B cell (primary cell): ENCODE measurements at regions not wholly inside any gene's neighbourhood (a gene's known extent, or its start where the extent isn't known, plus 50 kb on each side); places are given as distances from the start of the nearest gene placed in this dataset.

ENCODE experiments used
- ATAC-seq: fragments of 200-7000 bp; cut with Tn5 transposase; one replicate; pipeline ENCODE4 v1.10.0; 2021; ENCODE audit warnings: low read depth, mild to moderate bottlenecking, moderate number of reproducible peaks, moderate library complexity
- CTCF ChIA-PET: fragments of 350-600 bp; sonication (Branson Sonifier 250); formaldehyde crosslinking; loops from one replicate; lab custom pipeline; 2021; ENCODE audit warnings: antibody characterized with exemption, inconsistent platforms; lab: Charles Lee
- POLR2A ChIA-PET: fragments of 350-600 bp; sonication (Branson Sonifier 250); formaldehyde crosslinking; loops from one replicate; lab custom pipeline; 2021; ENCODE audit warnings: antibody characterized with exemption; lab: Charles Lee
- DNase-seq: peaks from one replicate; pipeline ENCODE4 v3.0.0; 2013
- H2AFZ ChIP-seq: 2 replicates; pipeline ENCODE4 v1.6.1; 2012; ENCODE audit warnings: mild to moderate bottlenecking, low read depth, low read length; ENCODE audit not compliant: insufficient read depth, poor library complexity, severe bottlenecking
- H3K27ac ChIP-seq, 2 donors: 1 replicate in 1 of 2; 2 replicates in 1 of 2; pipeline ENCODE4 v1.5.1; 2012 to 2013; ENCODE audit warnings: low read length in 2 of 2, mild to moderate bottlenecking in 2 of 2, moderate library complexity in 1 of 2
- H3K27me3 ChIP-seq, 4 experiments: fragments of 200-600 bp in 1 of 4; sonication (generic) in 1 of 4; replicated peaks in 1 of 4; 1 replicate in 2 of 4; 2 replicates in 2 of 4; pipeline versions ENCODE4 v1.6.1 to v1.7.0; 2013 to 2016; ENCODE audit warnings: low read length in 3 of 4, mild to moderate bottlenecking in 2 of 4, mixed read lengths in 1 of 4, moderate library complexity in 1 of 4; ENCODE audit not compliant: insufficient read depth in 4 of 4, control insufficient read depth in 3 of 4; ENCODE audit errors: control extremely low read depth in 1 of 4
- H3K36me3 ChIP-seq, 2 experiments: replicated peaks in 1 of 2; 1 replicate in 1 of 2; 2 replicates in 1 of 2; pipeline versions ENCODE4 v1.6.1 to v1.7.1; 2013; ENCODE audit warnings: low read length in 1 of 2; ENCODE audit not compliant: insufficient read depth in 2 of 2, control insufficient read depth in 1 of 2; ENCODE audit errors: control extremely low read depth in 1 of 2, extremely low read depth in 1 of 2
- H3K4me1 ChIP-seq, 2 donors: fragments of 200-600 bp in 1 of 2; sonication (generic) in 1 of 2; 1 replicate in 1 of 2; 2 replicates in 1 of 2; pipeline versions ENCODE4 v1.5.1 to v1.6.1; 2013 to 2017; ENCODE audit warnings: low read length in 2 of 2; ENCODE audit not compliant: control insufficient read depth in 2 of 2, insufficient read depth in 2 of 2
- H3K4me2 ChIP-seq: replicated peaks from 2 replicates; pipeline ENCODE3; 2012; ENCODE audit warnings: mild to moderate bottlenecking, low read depth, low read length; ENCODE audit not compliant: poor library complexity, severe bottlenecking
- H3K4me3 ChIP-seq, 5 experiments: fragments of 200-600 bp in 1 of 5; sonication (generic) in 1 of 5; 1 replicate in 3 of 5; 2 replicates in 2 of 5; pipeline versions ENCODE4 v1.5.1 to v1.7.0; 2011 to 2016; ENCODE audit warnings: low read length in 4 of 5, mild to moderate bottlenecking in 4 of 5, low read depth in 2 of 5, control low read depth in 1 of 5, moderate library complexity in 1 of 5; ENCODE audit not compliant: insufficient read depth in 1 of 5; ENCODE audit errors: control extremely low read depth in 1 of 5, extremely low read depth in 1 of 5
- H3K79me2 ChIP-seq: fragments of 200-600 bp; sonication (generic); one replicate; pipeline ENCODE4 v1.6.0; 2016; ENCODE audit warnings: low read length; ENCODE audit not compliant: control insufficient read depth, insufficient read depth
- H3K9ac ChIP-seq: fragments of 200-600 bp; sonication (generic); 2 replicates; pipeline ENCODE4 v1.6.1; 2017; ENCODE audit warnings: mild to moderate bottlenecking, low read length, moderate library complexity
- H3K9me3 ChIP-seq, 3 donors: one replicate each; pipeline versions ENCODE4 v1.6.1 to v1.7.1; 2013; ENCODE audit warnings: low read length in 2 of 3; ENCODE audit not compliant: control insufficient read depth in 2 of 3, insufficient read depth in 1 of 3; ENCODE audit errors: control extremely low read depth in 1 of 3
- H4K20me1 ChIP-seq: 2 replicates; pipeline ENCODE4 v1.6.0; 2012; ENCODE audit warnings: mild to moderate bottlenecking, low read length; ENCODE audit not compliant: insufficient read depth, control insufficient read depth, poor library complexity, severe bottlenecking
- H3K27ac Mint-ChIP-seq: one replicate; pipeline ENCODE4 v1.8.0; 2021; ENCODE audit warnings: mixed read lengths
- H3K27me3 Mint-ChIP-seq: one replicate; pipeline ENCODE4 v1.8.0; 2021; ENCODE audit warnings: mixed read lengths
- H3K4me1 Mint-ChIP-seq: one replicate; pipeline ENCODE4 v1.8.0; 2021; ENCODE audit warnings: mixed read lengths
- H3K4me3 Mint-ChIP-seq: one replicate; pipeline ENCODE4 v1.8.0; 2021; ENCODE audit warnings: mixed read lengths
- H3K9me3 Mint-ChIP-seq: one replicate; pipeline ENCODE4 v1.8.0; 2022; ENCODE audit warnings: mixed read lengths; ENCODE audit not compliant: insufficient read depth
- CTCF ChIP-seq: fragments of 200-600 bp; IDR thresholded peaks from one replicate; pipeline ENCODE4 v1.8.0; 2022; ENCODE audit warnings: antibody characterized with exemption, mild to moderate bottlenecking
- EZH2 ChIP-seq: IDR thresholded peaks from 2 replicates; pipeline ENCODE4 v1.6.1; 2012; ENCODE audit warnings: borderline replicate concordance, low read depth, mild to moderate bottlenecking, moderate library complexity, low read length; ENCODE audit not compliant: insufficient read depth, poor library complexity, severe bottlenecking
- WGBS: methylation state at CpG from one replicate; pipeline ENCODE4 v1.1.5; 2013; ENCODE audit warnings: missing lambda C conversion rate; ENCODE audit not compliant: insufficient coverage; 5-methylcytosine and 5-hydroxymethylcytosine counted together
- intact Hi-C: fragments of 100-400 bp; cut with micrococcal nuclease; formaldehyde crosslinking; loops from one replicate; pipeline ENCODE4 v1.10.0; 2022

DNA sequence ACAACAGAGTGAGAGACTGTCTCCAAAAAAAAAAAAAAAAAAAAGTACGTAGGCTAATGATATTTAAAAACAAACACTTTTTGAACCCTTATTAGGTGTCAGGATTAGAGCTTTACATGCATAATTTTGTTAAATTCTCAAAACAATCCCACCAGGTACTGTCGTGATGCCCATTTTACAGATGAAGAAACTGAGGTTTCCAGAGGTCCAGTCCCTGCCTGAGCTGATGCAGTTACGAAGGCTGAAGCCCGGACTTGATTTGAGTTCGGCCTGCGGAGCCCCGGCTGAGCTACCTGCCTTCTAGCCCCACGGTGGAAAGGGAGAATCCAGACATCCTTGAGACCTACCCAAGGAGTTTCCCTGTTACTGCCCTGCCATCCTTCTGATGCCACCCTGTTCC lies 137.5 kb upstream of the EEF2KMT start:
- POLR2A ChIA-PET, result no interaction called here
- Mint-ChIP-seq H3K4me3 (no peak overlapping the region), H3K27me3 (peaks cover 16% of the 10 kb centered on the region), H3K4me1 (peaks cover 5% of the 10 kb centered on the region), H3K9me3 (peaks cover 3% of the 10 kb centered on the region), H3K27ac (no peak overlapping the region)
- intact Hi-C loops, result no loop called here
- no peaks in the 10 kb centered on the region for H4K20me1 ChIP-seq
- no peak for TF ChIP-seq EZH2
- no peak for TF ChIP-seq CTCF
- H3K4me1 ChIP-seq, result peaks cover 0 to 1% of the 10 kb centered on the region in 2 donors
- ATAC-seq, result no peak
- H3K9ac ChIP-seq, result no peak overlapping the region
- no peak overlapping the region for H3K27ac ChIP-seq
- H2AFZ ChIP-seq, result no peak overlapping the region
- no peaks in the 10 kb centered on the region for H3K36me3 ChIP-seq
- no peaks in the 10 kb centered on the region for H3K79me2 ChIP-seq
- H3K9me3 ChIP-seq, result no peaks in the 10 kb centered on the region
- CTCF ChIA-PET, result interaction anchor here (0.6 kb wide), 1 partner anchor 53 kb away, joined by 3 read pairs; no protein-coding TSS in a partner anchor
- no peaks in the 10 kb centered on the region for H3K27me3 ChIP-seq
- no peak for DNase-seq
- 87% methylated on average over 6 of the region's 8 CpGs for WGBS
- no peak overlapping the region for H3K4me3 ChIP-seq
- H3K4me2 ChIP-seq, result no peak overlapping the region

GRCh38 chr16:5234295-5235050 lies 136.9 kb upstream of the EEF2KMT start:
- no peaks in the 10 kb centered on the region for H3K36me3 ChIP-seq
- H3K27ac Mint-ChIP-seq, result no peak overlapping the region
- no peak overlapping the region for H3K4me3 Mint-ChIP-seq
- H3K4me3 ChIP-seq, result no peak overlapping the region
- no peak overlapping the region for H3K9ac ChIP-seq
- H4K20me1 ChIP-seq, result no peaks in the 10 kb centered on the region
- intact Hi-C loops, result no loop called here
- 77% methylated on average over 17 of the region's 21 CpGs for WGBS
- H3K4me1 ChIP-seq, result no peaks in the 10 kb centered on the region
- H3K27me3 Mint-ChIP-seq, result peaks cover 17% of the 10 kb centered on the region
- H2AFZ ChIP-seq, result no peak overlapping the region
- H3K79me2 ChIP-seq, result no peaks in the 10 kb centered on the region
- H3K4me1 Mint-ChIP-seq, result peaks cover 5% of the 10 kb centered on the region
- H3K9me3 Mint-ChIP-seq, result peaks cover 3% of the 10 kb centered on the region
- no peak overlapping the region for H3K4me2 ChIP-seq
- H3K27ac ChIP-seq, result no peak overlapping the region
- no peak for ATAC-seq
- CTCF ChIA-PET, result interaction anchor here (0.6 kb wide), 1 partner anchor 52 kb away, joined by 3 read pairs; no protein-coding TSS in a partner anchor
- POLR2A ChIA-PET, result no interaction called here
- H3K9me3 ChIP-seq, result no peaks in the 10 kb centered on the region
- H3K27me3 ChIP-seq, result no peaks in the 10 kb centered on the region
- TF ChIP-seq CTCF (no peak), EZH2 (no peak)
- DNase-seq, result no peak
